OCI-LY1 (cell line): ENCODE measurements at regions not wholly inside any gene's neighbourhood (a gene's known extent, or its start where the extent isn't known, plus 50 kb on each side); places are given as distances from the start of the nearest gene placed in this dataset.

ENCODE experiments used
- H2AFZ ChIP-seq: fragments of 200-600 bp; sonication (generic), shearing (Covaris generic); 2 replicates; pipeline ENCODE4 v1.6.0; 2014; ENCODE audit warnings: antibody characterized with exemption, mild to moderate bottlenecking, low read length
- H3F3A ChIP-seq: fragments of 200-600 bp; sonication (generic), shearing (Covaris generic); 2 replicates; pipeline ENCODE4 v1.6.0; 2014; ENCODE audit warnings: mild to moderate bottlenecking, antibody characterized with exemption, low read length, moderate library complexity; ENCODE audit not compliant: insufficient read depth
- H3K27ac ChIP-seq: fragments of 200-600 bp; sonication (generic); 2 replicates; pipeline ENCODE4 v1.5.1; 2014; ENCODE audit warnings: low read length, mixed run types, mild to moderate bottlenecking, low read depth; ENCODE audit not compliant: poor library complexity, severe bottlenecking
- H3K27me3 ChIP-seq: fragments of 200-600 bp; sonication (generic); 2 replicates; pipeline ENCODE4 v1.6.0; 2014; ENCODE audit warnings: antibody characterized with exemption, mild to moderate bottlenecking, low read length, moderate library complexity; ENCODE audit not compliant: insufficient read depth
- H3K36me3 ChIP-seq: fragments of 200-600 bp; sonication (generic); 2 replicates; pipeline ENCODE4 v1.6.1; 2014; ENCODE audit warnings: mild to moderate bottlenecking, antibody characterized with exemption, low read length, moderate library complexity, mixed read lengths; ENCODE audit not compliant: insufficient read depth
- H3K4me1 ChIP-seq: fragments of 200-600 bp; sonication (generic); 2 replicates; pipeline ENCODE4 v1.5.1; 2014; ENCODE audit warnings: mild to moderate bottlenecking, low read length, moderate library complexity; ENCODE audit not compliant: insufficient read depth, severe bottlenecking
- H3K4me2 ChIP-seq: fragments of 200-600 bp; sonication (generic), shearing (Covaris generic); 2 replicates; pipeline ENCODE4 v1.6.1; 2014; ENCODE audit warnings: low read length
- H3K4me3 ChIP-seq: fragments of 200-600 bp; sonication (generic); 2 replicates; pipeline ENCODE4 v1.5.1; 2014; ENCODE audit warnings: low read length, low read depth, mild to moderate bottlenecking, mixed read lengths; ENCODE audit not compliant: poor library complexity, severe bottlenecking
- H3K79me2 ChIP-seq: fragments of 200-600 bp; shearing (Covaris generic); 2 replicates; pipeline ENCODE4 v1.6.1; 2016; ENCODE audit warnings: mixed run types, low read length, mixed read lengths; ENCODE audit not compliant: insufficient read depth
- H3K9ac ChIP-seq: fragments of 200-600 bp; sonication (generic), shearing (Covaris generic); 2 replicates; pipeline ENCODE4 v1.6.1; 2014; ENCODE audit warnings: mild to moderate bottlenecking, low read length, mixed read lengths
- H3K9me2 ChIP-seq: fragments of 200-600 bp; sonication (generic), shearing (Covaris generic); 2 replicates; pipeline ENCODE4 v1.6.1; 2014; ENCODE audit warnings: low read depth, mild to moderate bottlenecking, low read length, mixed read lengths
- H3K9me3 ChIP-seq: fragments of 200-600 bp; shearing (Covaris generic); 2 replicates; pipeline ENCODE4 v1.6.1; 2014; ENCODE audit warnings: low read length, mixed read lengths
- H4K20me1 ChIP-seq: fragments of 200-600 bp; sonication (generic), shearing (Covaris generic); 2 replicates; pipeline ENCODE4 v1.6.0; 2016; ENCODE audit warnings: mild to moderate bottlenecking, low read length; ENCODE audit not compliant: insufficient read depth
- EZH2 ChIP-seq: fragments of 200-600 bp; sonication (generic), shearing (Covaris generic); IDR thresholded peaks from 2 replicates; pipeline ENCODE4 v1.8.0; 2017; ENCODE audit warnings: borderline replicate concordance, mixed run types, mild to moderate bottlenecking, antibody characterized with exemption, low read length, moderate library complexity, mixed read lengths
- TF ChIP-seq, protein P1 (sequence below): fragments of 200-600 bp; sonication (generic), shearing (Covaris generic); IDR thresholded peaks from 2 replicates; pipeline ENCODE4 v1.5.1; 2017; ENCODE audit warnings: mild to moderate bottlenecking, antibody characterized with exemption, low read length, moderate library complexity, mixed read lengths

DNA sequence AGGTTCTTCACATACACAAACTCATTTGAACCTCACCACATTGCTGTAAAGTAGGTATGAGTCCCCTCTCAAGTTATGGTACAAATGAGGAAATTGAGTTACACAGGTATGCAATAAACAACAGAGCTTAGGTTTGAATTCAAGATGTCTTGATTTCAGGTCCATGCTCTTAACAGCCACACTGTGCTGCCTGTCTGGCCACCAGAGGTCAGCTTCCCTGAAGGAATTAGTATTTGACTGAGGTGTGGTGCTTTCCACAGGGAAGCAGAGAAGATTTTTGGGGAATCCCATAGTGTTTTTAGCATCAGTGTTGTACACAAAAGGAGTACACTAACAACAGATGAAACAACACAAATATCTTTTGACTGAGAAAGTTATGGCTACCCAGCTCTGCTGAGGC lies 94.4 kb upstream of the ITGA1 start:
- H2AFZ ChIP-seq, result no peak overlapping the region
- no peaks in the 10 kb centered on the region for H3F3A ChIP-seq
- H3K27me3 ChIP-seq, result no peaks in the 10 kb centered on the region
- no peaks in the 10 kb centered on the region for H3K4me1 ChIP-seq
- H3K4me3 ChIP-seq, result no peak overlapping the region
- no peaks in the 10 kb centered on the region for H3K79me2 ChIP-seq
- TF ChIP-seq, protein P1, sequence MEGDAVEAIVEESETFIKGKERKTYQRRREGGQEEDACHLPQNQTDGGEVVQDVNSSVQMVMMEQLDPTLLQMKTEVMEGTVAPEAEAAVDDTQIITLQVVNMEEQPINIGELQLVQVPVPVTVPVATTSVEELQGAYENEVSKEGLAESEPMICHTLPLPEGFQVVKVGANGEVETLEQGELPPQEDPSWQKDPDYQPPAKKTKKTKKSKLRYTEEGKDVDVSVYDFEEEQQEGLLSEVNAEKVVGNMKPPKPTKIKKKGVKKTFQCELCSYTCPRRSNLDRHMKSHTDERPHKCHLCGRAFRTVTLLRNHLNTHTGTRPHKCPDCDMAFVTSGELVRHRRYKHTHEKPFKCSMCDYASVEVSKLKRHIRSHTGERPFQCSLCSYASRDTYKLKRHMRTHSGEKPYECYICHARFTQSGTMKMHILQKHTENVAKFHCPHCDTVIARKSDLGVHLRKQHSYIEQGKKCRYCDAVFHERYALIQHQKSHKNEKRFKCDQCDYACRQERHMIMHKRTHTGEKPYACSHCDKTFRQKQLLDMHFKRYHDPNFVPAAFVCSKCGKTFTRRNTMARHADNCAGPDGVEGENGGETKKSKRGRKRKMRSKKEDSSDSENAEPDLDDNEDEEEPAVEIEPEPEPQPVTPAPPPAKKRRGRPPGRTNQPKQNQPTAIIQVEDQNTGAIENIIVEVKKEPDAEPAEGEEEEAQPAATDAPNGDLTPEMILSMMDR, result no peak
- TF ChIP-seq EZH2, result no peak
- no peak overlapping the region for H3K27ac ChIP-seq
- H3K9me2 ChIP-seq, result no peaks in the 10 kb centered on the region
- H3K4me2 ChIP-seq, result no peak overlapping the region
- H3K9me3 ChIP-seq, result no peaks in the 10 kb centered on the region
- no peaks in the 10 kb centered on the region for H3K36me3 ChIP-seq
- no peak overlapping the region for H3K9ac ChIP-seq
- H4K20me1 ChIP-seq, result no peaks in the 10 kb centered on the region

DNA sequence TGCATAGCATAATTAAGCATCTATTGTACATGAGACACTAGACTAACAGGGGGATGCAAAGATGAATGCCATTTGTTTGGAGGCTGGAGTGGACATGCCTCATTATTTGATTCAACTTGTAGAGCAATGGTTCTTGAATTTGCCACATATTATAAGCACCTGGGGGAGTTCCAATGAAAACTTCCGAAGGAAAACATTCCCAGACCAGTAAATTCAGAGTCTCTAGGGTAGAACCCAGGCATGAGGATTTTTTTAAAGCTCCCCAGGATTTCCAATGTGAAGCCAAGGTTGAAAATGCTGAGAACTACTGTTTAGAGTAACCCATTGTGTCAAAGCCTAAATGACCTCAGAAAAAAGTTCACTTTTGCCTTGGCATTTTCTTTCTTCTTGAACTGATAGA lies 93.9 kb upstream of the ITGA1 start:
- H3F3A ChIP-seq, result no peaks in the 10 kb centered on the region
- H3K36me3 ChIP-seq, result no peaks in the 10 kb centered on the region
- no peaks in the 10 kb centered on the region for H3K9me2 ChIP-seq
- no peak for TF ChIP-seq EZH2
- H3K27me3 ChIP-seq, result no peaks in the 10 kb centered on the region
- no peak overlapping the region for H3K4me3 ChIP-seq
- no peak overlapping the region for H2AFZ ChIP-seq
- H3K9ac ChIP-seq, result no peak overlapping the region
- no peak overlapping the region for H3K4me2 ChIP-seq
- H4K20me1 ChIP-seq, result no peaks in the 10 kb centered on the region
- no peaks in the 10 kb centered on the region for H3K9me3 ChIP-seq
- H3K4me1 ChIP-seq, result no peaks in the 10 kb centered on the region
- H3K27ac ChIP-seq, result no peak overlapping the region
- H3K79me2 ChIP-seq, result no peaks in the 10 kb centered on the region

DNA sequence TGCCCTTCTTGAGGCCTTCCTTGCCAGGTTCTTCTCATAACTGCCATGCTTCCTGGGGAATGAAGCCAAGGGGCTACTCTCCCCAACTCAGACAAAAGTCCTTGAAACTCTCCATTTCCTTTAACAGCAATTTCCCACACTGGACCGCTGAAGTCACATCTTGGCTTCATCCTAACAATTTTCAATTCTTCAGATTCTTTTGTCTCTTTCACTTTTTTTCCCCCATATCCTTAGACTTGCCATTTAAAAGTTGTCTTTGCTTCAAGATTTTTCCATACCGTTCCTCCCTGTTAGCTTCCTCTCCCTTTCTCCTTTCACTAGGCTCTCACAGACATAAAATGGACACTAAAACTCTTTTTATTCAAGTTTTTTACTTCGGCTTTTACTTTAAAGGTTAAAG lies 93.1 kb upstream of the ITGA1 start:
- Histone ChIP-seq H3K4me2 (no peak overlapping the region), H3K4me3 (no peak overlapping the region)
- TF ChIP-seq EZH2, result no peak
- TF ChIP-seq, protein P1, result no peak

DNA sequence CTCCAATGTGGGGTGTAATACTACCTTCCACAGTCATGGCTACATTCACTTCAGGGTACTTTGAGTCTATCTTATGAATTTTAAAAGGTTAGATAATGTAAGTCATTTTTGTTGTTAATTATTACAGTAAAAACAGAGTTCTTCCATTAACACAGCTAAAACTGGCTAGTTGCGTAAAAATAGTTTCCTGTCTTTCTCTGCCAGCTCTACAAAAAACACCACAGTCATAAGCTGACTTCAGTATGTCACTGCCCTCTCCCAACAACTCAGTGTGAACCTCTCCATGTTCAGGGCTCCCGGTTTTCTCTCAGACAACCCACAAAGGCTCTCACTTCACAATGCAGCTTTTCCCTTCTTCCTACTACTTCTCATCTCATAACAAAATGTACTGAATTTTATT lies 84.8 kb upstream of the ITGA1 start:
- TF ChIP-seq, protein P1, result no peak
- TF ChIP-seq EZH2, result no peak
- H3K27me3 ChIP-seq, result no peaks in the 10 kb centered on the region
- H3K9me2 ChIP-seq, result no peaks in the 10 kb centered on the region
- no peaks in the 10 kb centered on the region for H3K9me3 ChIP-seq
- no peaks in the 10 kb centered on the region for H3K36me3 ChIP-seq
- H3K4me2 ChIP-seq, result no peak overlapping the region
- no peaks in the 10 kb centered on the region for H4K20me1 ChIP-seq
- H2AFZ ChIP-seq, result no peak overlapping the region
- H3K4me1 ChIP-seq, result no peaks in the 10 kb centered on the region
- H3K79me2 ChIP-seq, result no peaks in the 10 kb centered on the region
- H3K9ac ChIP-seq, result no peak overlapping the region
- H3K27ac ChIP-seq, result no peak overlapping the region
- H3F3A ChIP-seq, result no peaks in the 10 kb centered on the region
- no peak overlapping the region for H3K4me3 ChIP-seq

More for the DNA sequence above, 93.1 kb upstream of the ITGA1 start:
- no peaks in the 10 kb centered on the region for H3F3A ChIP-seq
- H3K36me3 ChIP-seq, result no peaks in the 10 kb centered on the region
- H3K9me3 ChIP-seq, result no peaks in the 10 kb centered on the region
- H3K27ac ChIP-seq, result no peak overlapping the region
- no peaks in the 10 kb centered on the region for H3K27me3 ChIP-seq
- no peaks in the 10 kb centered on the region for H3K79me2 ChIP-seq
- no peak overlapping the region for H2AFZ ChIP-seq
- H3K9ac ChIP-seq, result no peak overlapping the region
- no peaks in the 10 kb centered on the region for H3K9me2 ChIP-seq
- no peaks in the 10 kb centered on the region for H4K20me1 ChIP-seq
- H3K4me1 ChIP-seq, result no peaks in the 10 kb centered on the region
